Neutrophil (primary cell): ENCODE measurements at regions not wholly inside any gene's neighbourhood (a gene's known extent, or its start where the extent isn't known, plus 50 kb on each side); places are given as distances from the start of the nearest gene placed in this dataset.

Experiments
- H3K27ac ChIP-seq: fragments of 200-600 bp; sonication (generic); 2 replicates; pipeline ENCODE4 v1.5.1; 2016; ENCODE audit warnings: mild to moderate bottlenecking, moderate library complexity
- H3K27me3 ChIP-seq: fragments of 200-600 bp; sonication (generic); 2 replicates; pipeline ENCODE4 v1.6.0; 2016; ENCODE audit warnings: mild to moderate bottlenecking
- H3K36me3 ChIP-seq: fragments of 200-600 bp; sonication (generic); 2 replicates; pipeline ENCODE4 v1.5.1; 2017
- H3K4me1 ChIP-seq, 2 experiments: fragments of 200-600 bp in 1 of 2; sonication (generic) in 1 of 2; 1 replicate in 1 of 2; 2 replicates in 1 of 2; pipeline versions ENCODE4 v1.5.1 to v1.6.1; 2013 to 2016; ENCODE audit warnings: low read depth in 1 of 2, low read length in 1 of 2, mild to moderate bottlenecking in 1 of 2, moderate library complexity in 1 of 2; ENCODE audit not compliant: control insufficient read depth in 1 of 2, insufficient read depth in 1 of 2
- H3K4me3 ChIP-seq, 2 experiments: fragments of 200-600 bp in 1 of 2; sonication (generic) in 1 of 2; 1 replicate in 1 of 2; 2 replicates in 1 of 2; pipeline ENCODE4 v1.5.1; 2013 to 2016; ENCODE audit warnings: low read depth in 1 of 2, low read length in 1 of 2, mild to moderate bottlenecking in 1 of 2, moderate library complexity in 1 of 2
- H3K9me3 ChIP-seq: fragments of 200-600 bp; sonication (generic); 2 replicates; pipeline ENCODE4 v1.5.1; 2016
- CTCF ChIP-seq: fragments of 200-600 bp; sonication (generic); IDR thresholded peaks from 2 replicates; pipeline ENCODE4 v1.5.1; 2016; ENCODE audit warnings: antibody characterized with exemption

- Histone ChIP-seq H3K36me3 (no peaks in the 10 kb centered on the region), H3K27ac (no peak overlapping the region), H3K27me3 (no peaks in the 10 kb centered on the region), H3K4me1 (no peaks in the 10 kb centered on the region), H3K9me3 (no peaks in the 10 kb centered on the region), H3K4me3 (no peak overlapping the region)
- no peak for TF ChIP-seq CTCF
Measured at GRCh38 chr4:124276461-124276860, 436.1 kb downstream of the ANKRD50 start.

- no peak overlapping the region for H3K27ac ChIP-seq
- no peak for TF ChIP-seq CTCF
- no peaks in the 10 kb centered on the region for H3K9me3 ChIP-seq
- H3K27me3 ChIP-seq = no peaks in the 10 kb centered on the region
- no peaks in the 10 kb centered on the region for H3K4me1 ChIP-seq
- no peaks in the 10 kb centered on the region for H3K36me3 ChIP-seq
- H3K4me3 ChIP-seq = no peak overlapping the region
Measured at GRCh38 chr4:124277691-124278090, 434.8 kb downstream of the ANKRD50 start.

- Histone ChIP-seq H3K4me3 (no peak overlapping the region), H3K27me3 (no peaks in the 10 kb centered on the region), H3K9me3 (no peaks in the 10 kb centered on the region), H3K27ac (no peak overlapping the region), H3K36me3 (no peaks in the 10 kb centered on the region), H3K4me1 (no peaks in the 10 kb centered on the region)
- TF ChIP-seq CTCF = no peak
Measured at GRCh38 chr4:124278477-124278876, 434.1 kb downstream of the ANKRD50 start.

- no peaks in the 10 kb centered on the region for H3K27me3 ChIP-seq
- no peak for TF ChIP-seq CTCF
- no peak overlapping the region for H3K4me3 ChIP-seq
- no peaks in the 10 kb centered on the region for H3K4me1 ChIP-seq
- H3K9me3 ChIP-seq = no peaks in the 10 kb centered on the region
- no peaks in the 10 kb centered on the region for H3K36me3 ChIP-seq
- H3K27ac ChIP-seq = no peak overlapping the region
Measured at GRCh38 chr4:124279741-124280140, 432.8 kb downstream of the ANKRD50 start.

GRCh38 chr4:124282301-124282898, 430.1 kb downstream of the ANKRD50 start:
- Histone ChIP-seq H3K4me1 (no peaks in the 10 kb centered on the region), H3K36me3 (no peaks in the 10 kb centered on the region), H3K27ac (no peak overlapping the region), H3K4me3 (no peak overlapping the region), H3K9me3 (no peaks in the 10 kb centered on the region), H3K27me3 (no peaks in the 10 kb centered on the region)
- TF ChIP-seq CTCF = no peak
